Esophagus squamous epithelium (tissue), 4 donors: ENCODE measurements at regions not wholly inside any gene's neighbourhood (a gene's known extent, or its start where the extent isn't known, plus 50 kb on each side); places are given as distances from the start of the nearest gene placed in this dataset.

Source experiments
- CTCF ChIP-seq, 6 experiments: fragments of 450-650 bp in 4 of 6; fragments of 200-600 bp in 2 of 6; sonication (generic) in 2 of 6; IDR thresholded peaks; one replicate each; pipeline ENCODE4 v1.5.1; 2016 to 2019; ENCODE audit warnings: antibody characterized with exemption in 6 of 6, mild to moderate bottlenecking in 4 of 6, moderate library complexity in 4 of 6
- POLR2A ChIP-seq, 4 donors: fragments of 450-650 bp; IDR thresholded peaks; one replicate each; pipeline ENCODE4 v1.6.1; 2017; ENCODE audit warnings: antibody characterized with exemption in 4 of 4, mild to moderate bottlenecking in 4 of 4, moderate library complexity in 3 of 4

GRCh38 chr6:137651178-137651577 is 157.0 kb upstream of the OLIG3 start:
- no peak for TF ChIP-seq CTCF (IDR thresholded peaks at IDR 0.05)
- TF ChIP-seq POLR2A (IDR thresholded peaks at IDR 0.05), result no peak
